HG03378 (cell line): ENCODE measurements at regions not wholly inside any gene's neighbourhood (a gene's known extent, or its start where the extent isn't known, plus 50 kb on each side); places are given as distances from the start of the nearest gene placed in this dataset.

Experiments
- ATAC-seq: cut with Tn5 transposase; IDR thresholded peaks from one replicate; pipeline ENCODE4 v1.9.1; 2021; ENCODE audit warnings: mild to moderate bottlenecking, moderate library complexity; ENCODE audit not compliant: unreplicated experiment

DNA sequence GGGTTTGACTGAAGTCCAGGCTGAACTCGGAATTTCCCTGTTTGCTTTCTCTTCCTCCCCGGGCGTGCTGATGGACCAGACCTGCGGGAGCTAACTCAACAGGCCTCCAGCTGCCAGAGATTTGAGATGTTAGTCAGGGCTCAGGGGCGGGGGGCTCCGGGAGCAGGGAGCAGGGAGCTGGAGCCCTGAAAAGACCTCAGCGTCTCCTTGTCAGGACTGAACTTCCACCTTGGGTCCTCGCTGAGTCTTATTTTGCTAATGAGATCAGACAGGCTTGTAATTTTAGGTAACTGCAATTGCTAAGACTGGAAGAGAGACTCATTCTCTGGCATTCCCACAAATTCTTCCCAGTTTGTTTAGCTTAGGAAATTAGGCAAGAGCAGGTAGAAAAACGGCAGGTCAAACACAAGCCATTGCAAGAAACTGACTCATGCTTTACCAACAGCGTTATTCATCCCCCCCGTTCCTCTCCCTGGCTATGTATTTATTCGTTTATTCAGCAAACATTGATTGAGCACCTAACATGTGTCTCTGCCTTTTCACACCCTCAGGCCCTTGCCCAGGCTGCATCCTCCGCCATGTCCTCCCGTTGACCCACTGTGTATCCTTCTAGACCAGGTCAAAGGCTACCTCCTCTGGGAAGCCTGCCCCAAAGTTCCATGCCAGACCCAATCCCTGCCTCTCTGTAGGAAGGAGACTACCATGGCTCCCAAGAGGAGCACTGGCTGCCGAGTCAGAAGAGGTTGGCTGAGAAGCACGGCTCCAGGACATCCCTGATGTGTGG lies 80.4 kb upstream of the DIO3 start:
- no peak for ATAC-seq

DNA sequence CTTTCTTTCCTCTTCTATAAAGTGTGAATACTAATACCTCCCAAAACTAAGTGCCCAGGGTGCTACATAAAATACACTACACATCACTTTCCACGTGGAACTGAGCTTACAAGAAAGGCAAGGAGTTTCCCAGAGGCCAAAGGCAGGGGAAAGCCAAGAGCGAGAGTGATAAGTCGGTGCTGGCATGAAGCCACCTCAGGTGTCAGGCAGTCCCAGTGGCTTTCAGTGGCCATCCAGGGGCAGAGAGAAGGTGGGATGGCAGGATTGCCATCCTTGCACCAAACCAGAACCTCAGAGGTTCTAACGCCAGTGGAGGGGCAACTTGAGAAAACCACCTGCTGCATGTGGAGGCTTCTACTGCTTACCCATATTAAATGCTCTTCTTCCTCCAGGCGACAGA lies 79.7 kb upstream of the DIO3 start:
- no peak for ATAC-seq

DNA sequence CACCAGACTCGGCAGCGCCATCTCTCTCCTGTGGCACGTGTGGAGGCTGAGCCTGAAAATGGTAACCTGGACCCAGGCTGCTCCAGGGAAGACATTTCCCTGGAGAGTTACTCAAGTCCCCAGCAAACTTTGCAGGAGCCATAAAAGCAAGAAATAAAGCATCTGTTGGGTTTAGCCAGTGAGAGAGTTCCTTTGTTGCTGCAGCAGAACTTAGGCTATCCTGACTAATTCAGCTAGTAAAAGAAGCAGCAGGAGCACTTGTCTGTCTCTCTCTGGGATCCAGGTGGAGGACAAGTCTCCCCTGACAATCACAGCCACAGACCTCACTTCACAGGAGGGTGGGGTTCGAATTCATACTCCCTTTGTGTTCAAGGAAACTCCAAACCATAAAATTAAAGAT lies 79.2 kb upstream of the DIO3 start:
- ATAC-seq = no peak

DNA sequence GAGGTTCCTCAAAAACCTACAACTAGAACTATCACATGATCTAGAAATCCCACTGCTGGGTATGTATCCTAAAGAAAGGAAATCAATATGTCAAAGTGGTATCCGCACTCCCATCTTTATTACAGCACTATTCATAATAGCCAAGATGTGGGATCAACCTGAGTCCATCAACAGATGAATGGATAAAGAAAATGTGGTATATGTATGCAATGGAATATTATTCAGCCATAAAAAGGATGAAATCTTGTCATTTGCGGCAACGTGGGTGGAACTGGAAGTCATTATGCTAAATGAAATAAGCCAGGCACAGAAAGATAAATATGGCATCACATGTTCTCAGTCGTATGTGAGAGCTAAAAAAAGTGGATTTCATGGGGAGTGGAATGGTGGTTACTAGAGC lies 77.5 kb upstream of the DIO3 start:
- no peak for ATAC-seq

DNA sequence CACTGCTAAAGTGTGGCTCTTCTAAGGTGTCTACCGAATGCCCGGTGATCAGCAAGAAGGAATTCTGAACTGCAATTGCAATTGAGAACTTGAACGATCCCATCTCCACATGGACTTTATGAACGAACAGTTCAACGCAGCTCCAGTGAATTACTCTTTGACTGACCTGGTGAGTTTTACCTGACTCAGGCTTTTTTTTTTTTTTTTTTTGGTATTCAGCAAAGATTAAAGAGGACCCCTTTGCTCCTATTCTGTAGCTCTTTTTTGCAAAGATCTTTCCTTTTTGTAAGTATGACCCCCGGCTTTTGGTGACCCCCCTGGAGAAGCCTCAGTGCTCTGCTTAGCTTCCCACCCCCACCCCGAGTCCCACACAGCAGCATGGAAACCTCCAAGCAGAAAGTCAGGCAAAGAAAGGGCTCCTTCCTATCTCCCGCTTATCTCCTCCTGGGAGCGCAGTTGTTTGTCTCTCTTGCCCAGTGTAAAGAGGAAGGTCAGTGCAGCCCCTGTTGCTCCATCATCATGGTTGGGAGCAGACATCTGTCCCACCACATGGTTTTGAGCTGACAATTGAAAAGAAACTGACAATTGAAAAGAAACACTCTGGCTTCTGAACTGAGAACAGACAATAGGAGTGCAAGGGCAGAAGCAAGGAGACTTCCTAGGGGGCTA lies 72.1 kb upstream of the DIO3 start:
- no peak for ATAC-seq

DNA sequence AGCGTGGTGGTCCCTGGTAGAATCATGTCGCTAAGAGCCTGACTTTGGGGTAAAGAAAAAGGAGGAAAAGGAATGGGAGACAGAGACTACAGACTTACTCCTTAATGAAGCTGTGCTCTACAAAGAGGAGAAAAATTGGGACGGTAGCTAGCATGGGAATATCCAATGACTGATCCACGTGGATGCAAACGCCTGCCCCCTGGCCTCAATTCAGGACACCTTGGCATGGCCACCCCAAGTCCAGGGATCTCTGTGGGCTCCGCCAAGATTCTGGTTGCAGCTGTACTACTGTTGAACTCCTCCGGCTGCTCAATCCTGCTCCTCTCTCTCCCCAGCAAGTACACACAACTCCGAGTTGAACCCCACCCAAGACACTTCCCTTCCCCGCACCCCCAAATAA lies 70.5 kb upstream of the DIO3 start:
- ATAC-seq = no peak

DNA sequence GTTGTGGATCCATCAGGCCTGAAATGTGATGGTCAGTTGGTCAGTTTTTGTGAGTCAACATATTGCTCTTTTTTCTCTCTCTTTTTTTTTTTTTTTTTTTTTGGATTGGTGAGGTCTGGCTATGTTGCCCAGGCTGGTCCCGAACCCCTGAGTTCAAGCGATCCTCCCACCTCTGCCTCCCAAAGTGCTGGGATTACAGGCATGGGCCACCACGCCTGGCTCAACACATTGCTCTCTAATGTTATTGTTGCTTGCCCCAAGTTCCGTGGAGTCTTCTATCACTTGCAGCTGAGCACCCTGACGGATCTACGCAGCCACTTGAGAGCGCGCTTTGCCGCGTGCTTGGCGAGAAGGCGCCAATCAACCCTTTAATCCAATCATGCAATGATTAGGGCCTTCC lies 69.5 kb upstream of the DIO3 start:
- no peak for ATAC-seq

DNA sequence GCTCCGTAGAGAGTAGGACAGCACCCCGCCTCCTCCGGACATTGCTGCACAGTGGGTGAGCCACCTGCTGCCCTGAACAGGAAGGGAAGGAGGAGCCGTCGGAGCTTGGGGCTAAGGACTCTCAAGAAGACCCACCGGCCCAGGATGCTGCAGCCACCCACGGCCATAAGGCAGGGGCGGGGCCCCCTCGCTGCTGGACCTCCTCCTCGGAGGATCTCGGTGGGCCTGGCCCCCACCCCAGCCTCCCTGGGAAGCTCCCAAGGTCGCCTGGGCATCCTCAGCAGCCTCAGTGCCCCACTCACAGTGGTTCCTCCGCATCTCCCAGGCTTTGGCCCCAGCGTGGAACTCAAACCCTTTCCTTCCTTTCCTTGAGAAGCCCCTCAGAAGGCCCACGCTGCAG lies 68.6 kb upstream of the DIO3 start:
- ATAC-seq = no peak

DNA sequence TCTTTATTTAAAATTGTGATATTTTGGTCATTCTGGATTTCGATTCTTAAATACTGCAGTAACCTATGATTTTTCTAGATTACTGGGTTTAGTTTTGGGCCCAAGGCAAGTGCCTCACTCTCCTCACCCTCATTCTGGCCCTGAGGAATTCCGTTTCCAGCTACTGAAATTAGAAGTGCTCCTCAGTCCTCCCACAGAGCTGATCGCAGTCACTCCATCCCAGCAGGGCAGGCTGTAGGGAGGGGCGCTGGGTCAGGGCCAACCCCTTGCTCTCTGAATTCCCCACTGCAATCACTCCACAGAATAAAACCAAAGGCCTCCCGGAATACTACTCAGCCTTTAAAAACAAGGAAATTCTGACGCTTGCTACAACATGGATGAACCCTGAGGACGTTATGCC lies 66.5 kb upstream of the DIO3 start:
- ATAC-seq = no peak

DNA sequence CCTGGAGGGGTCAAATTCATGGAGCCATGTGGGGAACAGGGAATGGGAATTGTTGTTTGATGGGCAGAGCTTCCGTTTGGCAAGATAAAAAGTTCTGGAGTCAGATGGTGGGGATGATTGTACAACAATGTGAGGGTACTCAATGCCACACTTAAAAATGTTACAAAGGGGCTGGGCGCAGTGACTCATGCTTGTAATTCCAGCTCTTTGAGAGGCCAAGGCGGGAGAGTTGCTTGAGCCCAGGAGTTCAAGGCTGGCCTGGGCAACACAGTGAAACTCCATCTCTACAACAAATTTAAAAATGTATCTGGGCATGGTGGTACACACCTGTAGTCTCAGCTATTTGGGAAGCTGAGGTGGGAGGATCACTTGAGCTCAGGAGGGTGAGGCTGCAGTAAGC lies 66.0 kb upstream of the DIO3 start:
- ATAC-seq = no peak

DNA sequence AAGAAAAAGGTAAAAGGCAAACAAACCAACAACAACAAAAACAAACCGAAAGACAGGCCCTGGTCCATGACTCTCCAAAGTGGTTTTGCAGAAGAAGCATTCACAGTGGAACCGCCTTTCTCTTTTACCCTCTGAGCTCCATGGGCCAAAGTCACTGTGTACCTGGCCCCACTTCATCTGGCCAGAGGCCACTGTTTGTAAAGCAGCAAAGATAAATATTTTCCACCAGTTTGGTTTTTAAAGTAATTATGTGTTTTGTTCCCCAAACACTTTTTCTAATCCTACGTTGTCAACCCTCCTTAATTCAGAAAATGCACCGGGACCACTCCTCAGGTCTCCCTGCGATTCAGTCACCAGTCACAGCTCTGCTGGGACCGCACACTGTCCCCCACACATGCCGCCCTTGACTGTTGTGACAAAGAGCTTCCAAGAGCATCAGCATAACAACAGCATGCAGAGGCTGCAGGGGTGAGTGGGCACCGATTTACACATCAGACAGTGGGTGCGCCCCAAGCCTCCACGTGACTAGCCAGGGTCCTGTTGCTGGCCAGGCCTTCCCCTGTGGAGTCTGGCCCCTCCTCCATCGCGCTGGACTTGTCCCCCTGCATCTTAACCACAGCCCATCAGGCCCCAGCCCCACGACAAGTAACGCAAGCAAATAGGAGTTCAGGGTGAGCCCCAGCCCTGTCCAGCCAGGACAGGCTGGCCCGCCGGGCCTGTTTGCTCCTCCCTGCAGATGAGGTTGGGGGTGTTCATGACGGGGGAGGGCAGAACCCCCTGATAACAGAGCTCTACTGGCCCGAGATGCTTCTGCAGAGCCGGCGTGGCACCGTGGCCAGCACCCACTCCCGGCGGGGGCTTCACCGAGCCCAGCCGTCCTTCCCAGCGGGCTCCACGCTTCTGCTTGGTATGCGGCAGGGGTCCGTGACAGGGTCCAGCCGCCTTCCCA lies 65.2 kb upstream of the DIO3 start:
- ATAC-seq = no peak

DNA sequence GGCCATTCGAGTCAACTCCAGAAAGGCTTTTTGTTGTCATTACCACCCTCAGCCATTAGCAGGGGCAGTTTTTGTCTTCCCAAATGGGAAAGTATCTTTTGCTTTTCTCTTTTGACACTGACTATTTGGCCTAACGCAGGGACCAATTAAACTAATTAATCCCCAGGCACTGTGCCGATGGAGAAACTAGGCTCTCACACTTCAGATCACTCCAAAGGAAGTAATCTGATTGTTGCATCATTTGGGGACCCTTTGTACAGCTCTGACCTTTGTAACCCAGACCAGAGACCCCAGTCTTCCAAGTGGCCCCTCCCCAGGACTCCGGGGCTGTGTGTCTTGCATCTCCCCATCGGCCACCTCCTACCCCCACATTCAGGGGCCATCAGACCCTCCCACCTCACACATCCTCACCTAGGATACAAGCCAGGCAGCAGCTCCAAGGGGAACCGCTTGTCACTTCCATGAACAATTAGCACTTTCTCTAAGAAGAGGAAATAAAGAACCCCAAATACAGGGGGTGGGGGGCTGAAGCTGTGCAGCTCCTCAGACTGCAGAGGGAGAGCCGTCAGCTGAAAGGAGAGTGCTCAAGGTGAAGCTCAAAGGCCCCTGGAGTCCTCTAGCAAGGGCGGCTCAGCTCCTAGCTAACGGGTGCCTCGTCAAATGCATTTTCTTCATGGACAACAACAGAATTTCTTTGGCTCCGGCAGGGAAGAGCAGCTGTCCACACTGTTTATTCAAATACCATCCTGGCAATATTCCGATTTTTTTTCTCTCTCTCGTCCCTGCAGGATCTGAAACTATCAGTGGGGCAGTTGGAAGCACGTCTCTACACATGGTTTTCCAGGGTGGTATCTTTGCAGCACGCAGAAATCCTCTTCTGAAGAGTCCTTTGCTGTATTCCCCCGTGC lies 64.3 kb upstream of the DIO3 start:
- ATAC-seq = no peak

DNA sequence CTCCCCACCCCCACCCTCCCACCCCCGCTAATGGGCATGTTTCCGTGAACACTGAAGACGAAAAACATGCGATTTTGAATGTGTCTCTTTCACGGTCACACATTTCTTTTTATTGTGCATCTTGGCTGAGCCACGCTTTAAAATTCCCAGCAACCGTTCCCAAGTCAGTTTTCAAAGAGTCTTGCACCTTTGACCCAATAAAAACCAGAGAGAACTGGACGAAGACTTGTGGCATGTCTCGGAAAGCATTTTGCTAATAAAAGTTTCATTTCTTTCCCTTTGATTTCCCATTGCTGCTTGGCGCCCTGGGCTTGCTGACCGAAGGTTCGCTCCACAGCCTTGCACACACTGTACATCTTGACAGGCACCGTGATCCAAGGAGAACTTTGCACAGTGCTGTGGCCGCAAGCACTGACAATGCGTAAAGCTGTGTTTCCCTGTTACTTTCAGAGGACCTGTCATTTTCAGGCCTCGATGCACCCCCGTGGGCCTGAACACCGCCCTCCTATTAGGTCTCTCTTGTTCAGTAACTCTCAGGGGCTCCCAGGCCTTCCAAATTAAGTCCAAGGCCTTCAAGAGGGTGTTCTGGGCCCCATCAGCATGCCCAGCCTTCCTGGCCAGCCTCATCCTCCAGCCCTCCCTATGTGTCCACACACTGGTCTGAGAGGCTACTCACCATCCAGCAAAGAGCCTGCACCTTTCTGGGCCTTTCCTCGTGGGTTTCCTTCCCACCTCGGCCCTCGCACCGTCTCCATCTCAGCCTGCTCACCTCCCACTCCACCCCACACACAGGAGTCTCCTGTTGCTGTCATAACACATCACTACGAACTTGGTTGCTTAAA lies 63.4 kb upstream of the DIO3 start:
- no peak for ATAC-seq

DNA sequence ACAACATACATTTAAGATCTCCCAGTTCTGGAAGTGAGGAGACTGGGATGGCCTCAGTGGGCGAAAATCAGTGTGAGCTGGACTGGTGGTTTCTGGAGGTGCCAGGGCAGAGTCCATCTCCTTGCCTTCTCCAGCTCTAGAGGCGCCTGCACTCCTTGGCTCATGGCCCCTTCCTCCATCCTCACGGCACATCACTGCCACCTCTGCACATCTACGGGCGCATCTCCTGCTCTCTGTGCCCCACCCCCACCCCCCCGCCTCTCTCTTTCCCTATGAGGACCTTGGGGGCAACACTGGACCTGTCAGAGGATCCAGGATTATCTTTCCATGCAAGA lies 62.8 kb upstream of the DIO3 start:
- ATAC-seq = no peak

DNA sequence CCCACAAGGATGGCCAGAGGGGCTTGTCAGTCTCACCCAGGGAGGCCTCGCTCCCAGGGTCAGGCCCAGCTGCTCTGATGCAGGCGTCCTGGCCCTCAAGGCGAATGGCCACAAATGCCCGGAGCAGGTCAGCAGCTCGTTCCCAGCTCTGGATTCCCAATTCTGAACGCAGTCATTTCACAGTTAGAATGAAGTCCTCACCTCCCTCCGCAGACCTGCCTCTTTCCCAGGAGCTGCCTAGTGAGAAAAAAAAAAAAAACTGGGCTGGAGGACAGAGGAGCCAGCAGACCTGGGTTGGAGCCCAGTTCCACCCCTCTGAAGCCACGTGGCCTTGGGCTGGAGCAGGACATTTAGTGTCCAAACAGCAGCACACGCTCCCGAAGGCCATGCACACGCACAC lies 62.2 kb upstream of the DIO3 start:
- ATAC-seq = no peak

DNA sequence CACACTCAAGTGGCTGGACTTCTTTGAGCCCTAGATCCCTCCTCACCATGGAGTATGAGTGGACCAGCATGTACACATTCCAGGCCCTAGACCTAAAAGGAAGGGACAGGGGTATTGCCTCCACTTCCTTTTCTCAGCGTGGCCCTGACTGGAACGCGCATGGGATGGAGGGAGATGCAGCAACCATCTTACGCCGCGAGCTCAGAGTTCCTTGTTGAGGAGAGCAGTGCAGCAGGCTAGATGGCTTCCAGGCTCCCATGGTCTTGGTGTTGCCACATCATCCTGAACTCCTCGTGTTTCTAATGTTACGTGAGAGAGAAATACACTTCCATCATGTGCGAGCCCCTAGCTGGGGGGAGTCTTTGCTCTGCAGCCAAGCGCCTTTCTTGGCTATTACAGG lies 61.8 kb upstream of the DIO3 start:
- ATAC-seq = no peak

DNA sequence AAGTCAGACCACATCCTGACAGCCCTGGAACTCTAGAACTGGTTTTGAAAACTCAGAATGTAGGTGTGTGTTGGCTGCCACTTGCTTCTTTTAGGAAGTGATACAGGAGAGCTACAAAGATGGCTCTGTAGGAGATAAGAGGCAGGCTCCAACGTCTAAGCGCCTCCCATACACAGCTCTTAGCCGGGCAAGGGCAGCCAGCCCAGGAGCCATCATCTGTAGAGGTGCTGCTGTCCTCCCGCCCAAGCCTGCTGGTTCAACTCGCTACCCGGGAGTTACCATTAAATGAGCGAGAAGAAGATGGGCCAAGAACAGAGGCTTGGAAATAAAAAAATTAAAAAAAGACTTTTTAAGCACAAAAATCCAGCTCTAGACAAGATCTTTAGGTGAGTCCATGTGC lies 61.2 kb upstream of the DIO3 start:
- ATAC-seq = no peak

DNA sequence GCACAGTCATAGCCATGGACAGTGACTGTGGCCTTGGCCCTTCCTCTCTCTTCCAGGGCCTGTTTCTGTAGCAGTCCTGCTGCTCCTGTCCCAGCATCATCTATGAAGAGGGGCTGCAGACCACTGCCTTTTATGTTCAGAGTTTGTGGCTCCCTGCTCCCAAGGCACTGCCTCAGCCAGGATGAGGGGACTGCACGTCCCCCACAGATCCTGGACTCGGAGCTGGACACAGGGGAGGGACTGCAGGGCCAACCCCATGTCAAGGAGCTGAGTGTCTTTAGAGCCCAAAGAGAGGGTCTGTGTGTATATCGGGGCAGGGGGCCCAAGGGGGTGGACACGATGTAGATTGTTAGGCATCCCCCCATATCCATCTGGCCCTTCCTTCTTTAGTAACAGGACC lies 60.6 kb upstream of the DIO3 start:
- ATAC-seq = no peak

DNA sequence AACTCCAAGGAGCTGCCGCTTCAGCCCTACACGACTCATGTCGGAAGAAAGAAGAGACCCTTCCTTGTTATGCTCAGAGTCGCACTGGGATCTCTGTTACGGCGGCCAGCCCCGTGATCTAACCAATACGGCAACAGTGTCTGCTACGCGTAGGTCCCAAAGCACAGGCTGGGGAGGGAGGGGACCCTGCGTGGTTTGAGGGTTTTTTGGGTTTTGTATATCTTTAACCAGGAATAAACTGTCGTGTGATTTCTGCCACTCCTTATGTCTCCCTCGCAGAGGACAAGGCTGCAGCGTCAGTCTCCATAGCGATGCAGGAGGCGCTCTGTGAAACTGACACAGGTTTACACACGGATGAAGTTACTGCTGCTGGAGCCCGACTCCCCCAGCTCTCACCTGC lies 60.0 kb upstream of the DIO3 start:
- ATAC-seq = no peak
